NCI-H526 (cell line): ENCODE measurements at regions not wholly inside any gene's neighbourhood (a gene's known extent, or its start where the extent isn't known, plus 50 kb on each side); places are given as distances from the start of the nearest gene placed in this dataset.

Experiments
- DNase-seq, 2 experiments: peaks; one replicate each; lab custom pipeline; 2025; lab: John Stamatoyannopoulos, UW

GRCh38 chr2:57884281-57884680, 162.3 kb upstream of the VRK2 start:
- DNase-seq, result no peak

GRCh38 chr2:57885742-57886141, 160.9 kb upstream of the VRK2 start:
- no peak for DNase-seq

- peak; percentile 87 to 95 for DNase-seq
These were observed 160.3 kb upstream of the VRK2 start for GRCh38 chr2:57886161-57886786.

GRCh38 chr2:57888463-57888862, 158.1 kb upstream of the VRK2 start:
- DNase-seq, result no peak

- no peak for DNase-seq
These were observed 156.1 kb upstream of the VRK2 start for GRCh38 chr2:57890464-57890863.

- no peak for DNase-seq
These were observed 155.4 kb upstream of the VRK2 start for GRCh38 chr2:57891086-57891712.

GRCh38 chr2:57892920-57893319, 153.7 kb upstream of the VRK2 start:
- DNase-seq, result no peak

- no peak for DNase-seq
These were observed 153.3 kb upstream of the VRK2 start for GRCh38 chr2:57893347-57893746.

- DNase-seq, result no peak
These were observed 152.8 kb upstream of the VRK2 start for GRCh38 chr2:57893786-57894185.

GRCh38 chr2:57894381-57894780, 152.2 kb upstream of the VRK2 start:
- no peak for DNase-seq

GRCh38 chr2:57897920-57898319, 148.7 kb upstream of the VRK2 start:
- DNase-seq, result no peak

- DNase-seq, result no peak
These were observed 146.7 kb upstream of the VRK2 start for GRCh38 chr2:57899898-57900297.

- no peak for DNase-seq
These were observed 144.0 kb upstream of the VRK2 start for GRCh38 chr2:57902578-57902977.

- peak; percentile 16 to 52 for DNase-seq
These were observed 140.4 kb upstream of the VRK2 start for GRCh38 chr2:57906152-57906732.

GRCh38 chr2:57907411-57907810, 139.2 kb upstream of the VRK2 start:
- DNase-seq, result no peak

- no peak for DNase-seq
These were observed 137.9 kb upstream of the VRK2 start for GRCh38 chr2:57908736-57909161.

GRCh38 chr2:57918126-57918525, 128.5 kb upstream of the VRK2 start:
- no peak for DNase-seq

- DNase-seq, result no peak
These were observed 126.2 kb upstream of the VRK2 start for GRCh38 chr2:57920342-57920939.

GRCh38 chr2:57934659-57935058, 111.9 kb upstream of the VRK2 start:
- no peak for DNase-seq

- no peak for DNase-seq
These were observed 110.4 kb upstream of the VRK2 start for GRCh38 chr2:57936216-57936615.

GRCh38 chr2:57937456-57937855, 109.2 kb upstream of the VRK2 start:
- DNase-seq, result no peak

- no peak for DNase-seq
These were observed 104.8 kb upstream of the VRK2 start for GRCh38 chr2:57941816-57942215.

GRCh38 chr2:57943315-57943714, 103.3 kb upstream of the VRK2 start:
- DNase-seq, result no peak
